PC-3 (cell line): ENCODE measurements at regions not wholly inside any gene's neighbourhood (a gene's known extent, or its start where the extent isn't known, plus 50 kb on each side); places are given as distances from the start of the nearest gene placed in this dataset.
"Not testable (repeated sequence)": the region's sequence is repeated elsewhere in the genome, so short reads cannot be mapped to it uniquely, and the experiment has no call there.

ENCODE experiments used
- CTCF ChIP-seq: fragments of 300-600 bp; sonication (generic); conservative IDR thresholded peaks from 2 replicates; pipeline ENCODE4 v1.5.1; 2017; ENCODE audit warnings: antibody characterized with exemption, low read depth, mild to moderate bottlenecking, low read length
- EZH2 ChIP-seq: fragments of 300-600 bp; sonication (generic); IDR thresholded peaks from one replicate; pipeline ENCODE4 v1.6.1; 2017; ENCODE audit warnings: antibody characterized with exemption, mild to moderate bottlenecking, low read length; ENCODE audit not compliant: unreplicated experiment

- not testable (repeated sequence) for TF ChIP-seq EZH2, CTCF
Observed at GRCh38 chr6:134763575-134763974, 186.3 kb downstream of the ALDH8A1 start.
